UCSD-AML1 (cell line): ENCODE measurements at regions not wholly inside any gene's neighbourhood (a gene's known extent, or its start where the extent isn't known, plus 50 kb on each side); places are given as distances from the start of the nearest gene placed in this dataset.
A peak's percentile ranks its signal among the peaks of the same experiment; 100 is the strongest.

Source experiments
- DNase-seq: peaks from one replicate; lab custom pipeline; 2025; ENCODE audit not compliant: unreplicated experiment; lab: John Stamatoyannopoulos, UW

DNA sequence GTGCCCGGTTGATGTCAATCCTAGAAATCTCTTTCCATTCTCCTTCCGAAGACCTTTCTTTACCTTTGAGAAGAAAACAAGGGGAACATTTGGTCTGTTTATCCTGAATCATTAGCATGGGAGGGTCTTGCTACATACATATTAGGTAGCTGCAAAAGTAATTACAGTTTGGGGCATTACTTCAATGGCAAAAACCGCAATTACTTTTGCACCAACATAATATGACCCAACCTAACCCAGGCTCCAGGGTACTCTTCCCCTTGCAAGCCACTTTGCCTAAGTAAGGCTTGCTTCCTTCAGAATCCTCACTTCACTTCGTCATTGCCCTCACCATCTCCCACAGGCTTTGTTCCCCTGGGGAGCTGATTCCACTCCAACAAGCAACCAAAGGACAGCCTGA is 662.7 kb downstream of the DIAPH3 start:
- DNase-seq = no peak

DNA sequence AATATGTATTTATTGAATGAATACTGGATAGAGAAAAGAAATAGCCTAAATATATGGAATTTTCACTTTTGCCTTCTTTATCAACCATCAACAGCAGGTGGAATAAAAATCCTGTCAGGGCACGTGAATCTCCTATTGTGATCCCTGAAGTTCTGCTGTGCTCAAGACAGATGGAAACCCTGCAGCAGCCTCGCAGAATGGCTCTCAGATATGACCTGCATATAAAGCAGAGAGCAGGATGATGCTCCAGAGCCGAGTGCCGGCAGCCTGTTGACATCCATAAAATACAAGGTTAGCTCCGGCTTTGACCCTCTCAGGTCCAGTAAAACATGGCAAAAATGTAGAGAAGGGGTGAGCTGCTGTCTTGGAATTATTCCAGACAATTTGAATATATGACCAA is 659.3 kb downstream of the DIAPH3 start:
- DNase-seq = no peak

DNA sequence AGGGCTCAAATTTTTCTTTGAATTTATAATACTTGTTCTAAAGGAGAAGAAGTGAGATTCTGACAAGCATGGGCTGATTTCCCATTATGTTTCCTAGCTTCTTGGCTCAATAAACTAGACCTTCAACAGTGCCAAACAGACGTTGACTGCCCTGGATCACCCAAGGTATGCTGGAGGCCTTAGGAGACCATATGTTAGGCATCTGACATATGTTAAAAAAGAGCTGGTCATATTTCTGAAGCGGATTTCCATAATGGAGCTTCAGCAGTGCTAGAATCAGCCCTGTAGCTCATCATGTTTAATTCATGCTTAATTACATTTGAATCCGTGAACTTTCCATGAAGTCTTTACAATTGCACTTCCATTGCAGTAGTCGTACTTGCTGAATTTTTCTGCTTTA is 653.3 kb downstream of the DIAPH3 start:
- DNase-seq = no peak

DNA sequence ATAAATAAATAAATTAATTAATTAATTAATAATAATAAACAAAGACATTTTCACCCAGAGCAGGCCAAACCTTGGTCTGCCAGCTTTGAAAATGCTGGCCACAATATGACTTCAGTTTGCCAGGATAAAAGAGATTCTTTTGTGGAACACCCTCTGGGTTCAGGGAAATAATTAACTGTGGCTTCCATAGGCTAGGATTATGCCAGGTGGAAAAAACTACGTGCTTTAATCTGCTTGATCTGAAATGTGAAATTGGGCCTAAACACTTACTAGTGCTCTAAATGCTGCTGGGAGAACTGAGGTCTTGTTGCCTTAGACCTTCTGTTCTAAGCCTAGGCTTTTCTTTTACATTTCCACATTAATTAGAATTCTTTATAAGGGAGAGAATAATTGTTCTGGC is 650.0 kb downstream of the DIAPH3 start:
- DNase-seq = no peak

DNA sequence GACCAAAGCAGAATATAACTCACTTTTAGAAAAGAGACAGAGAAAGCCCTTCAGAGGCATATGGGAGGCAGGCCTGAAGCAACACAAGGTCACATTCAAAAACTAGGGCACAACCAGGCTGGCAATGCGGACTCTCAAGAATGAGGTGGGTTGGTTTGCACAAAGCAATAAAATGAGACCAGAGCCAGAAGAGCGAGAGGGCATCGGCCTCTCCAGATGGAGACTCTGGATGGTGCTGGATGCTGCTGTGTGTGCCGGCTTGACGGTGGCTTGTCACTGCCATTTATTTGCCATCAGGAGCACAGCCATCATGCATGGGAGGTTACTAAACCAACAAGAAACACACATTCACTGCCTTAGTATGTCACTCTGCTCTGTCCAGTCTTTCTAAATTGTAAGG is 649.4 kb downstream of the DIAPH3 start:
- no peak for DNase-seq

DNA sequence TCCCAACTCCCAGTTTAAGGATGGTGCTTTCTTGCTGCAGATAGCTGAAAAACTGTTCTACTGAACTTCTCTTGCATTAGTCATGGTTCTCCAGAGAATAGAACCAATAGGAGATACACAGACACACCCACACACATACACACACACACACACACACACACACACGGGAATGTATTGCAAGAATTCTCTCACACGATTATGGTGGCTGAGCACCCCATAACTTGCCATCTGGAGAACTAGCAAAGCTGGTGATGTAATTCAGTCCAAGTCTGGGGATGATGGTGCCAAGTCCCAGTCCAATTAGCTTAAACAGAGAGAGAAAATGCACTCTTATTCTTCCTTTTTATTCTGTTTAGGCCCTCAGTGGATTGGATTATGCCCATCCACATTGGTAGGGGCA is 643.9 kb downstream of the DIAPH3 start:
- DNase-seq = no peak

DNA sequence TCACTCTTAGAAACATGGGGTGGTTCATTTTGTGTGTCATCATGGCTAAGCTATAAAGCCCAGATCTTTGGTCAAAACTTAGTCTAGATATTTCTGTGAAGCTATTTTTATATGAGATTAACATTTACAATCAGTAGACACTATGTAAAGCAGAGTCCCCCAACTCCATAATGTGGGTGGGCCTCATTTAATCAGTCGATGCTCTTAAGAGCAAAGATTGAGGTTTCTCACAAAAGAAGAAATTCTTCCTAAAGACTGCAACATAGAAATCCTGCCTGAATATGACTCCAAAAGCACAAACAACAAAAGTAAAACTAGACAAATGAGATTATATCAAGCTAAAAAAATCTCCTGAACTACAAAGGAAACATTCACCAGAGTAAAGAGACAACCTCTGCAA is 642.2 kb downstream of the DIAPH3 start:
- DNase-seq = no peak

DNA sequence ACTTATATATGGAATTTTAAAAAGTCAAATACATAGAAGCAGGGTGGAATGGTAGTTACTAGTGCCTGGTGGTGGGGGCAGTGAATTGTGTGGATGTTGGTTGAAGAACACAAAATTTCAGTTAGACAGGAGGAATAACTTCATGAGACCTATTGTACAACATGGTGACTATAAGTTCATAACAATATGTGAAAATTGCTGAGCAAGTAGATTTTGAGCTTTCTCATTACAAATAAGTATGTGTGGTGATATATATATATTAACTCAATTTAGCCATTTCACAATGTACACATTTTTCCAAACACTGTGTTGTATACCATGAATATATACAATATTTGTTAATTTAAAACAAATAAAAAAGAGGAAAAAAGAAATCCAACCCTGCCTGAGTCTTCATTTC is 641.1 kb downstream of the DIAPH3 start:
- DNase-seq = no peak

DNA sequence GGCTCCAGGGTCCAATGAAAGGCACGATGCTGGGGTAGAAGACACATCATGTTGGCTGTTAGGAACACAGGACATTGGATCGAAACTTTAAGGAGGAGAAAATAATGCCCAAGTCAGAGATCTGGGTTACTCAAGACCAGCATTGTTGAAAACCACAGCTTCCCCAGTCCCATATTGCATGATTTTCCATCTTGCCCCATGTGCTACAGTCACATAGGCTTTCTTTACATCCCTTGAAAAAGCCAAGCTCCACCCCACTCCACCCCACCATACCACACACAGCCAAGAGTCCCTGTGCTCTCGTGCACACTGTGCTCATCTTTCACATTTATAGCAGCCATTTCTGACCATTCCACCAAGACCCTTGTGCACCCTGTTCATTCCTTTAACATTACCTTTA is 636.2 kb downstream of the DIAPH3 start:
- peak; percentile 3 for DNase-seq

DNA sequence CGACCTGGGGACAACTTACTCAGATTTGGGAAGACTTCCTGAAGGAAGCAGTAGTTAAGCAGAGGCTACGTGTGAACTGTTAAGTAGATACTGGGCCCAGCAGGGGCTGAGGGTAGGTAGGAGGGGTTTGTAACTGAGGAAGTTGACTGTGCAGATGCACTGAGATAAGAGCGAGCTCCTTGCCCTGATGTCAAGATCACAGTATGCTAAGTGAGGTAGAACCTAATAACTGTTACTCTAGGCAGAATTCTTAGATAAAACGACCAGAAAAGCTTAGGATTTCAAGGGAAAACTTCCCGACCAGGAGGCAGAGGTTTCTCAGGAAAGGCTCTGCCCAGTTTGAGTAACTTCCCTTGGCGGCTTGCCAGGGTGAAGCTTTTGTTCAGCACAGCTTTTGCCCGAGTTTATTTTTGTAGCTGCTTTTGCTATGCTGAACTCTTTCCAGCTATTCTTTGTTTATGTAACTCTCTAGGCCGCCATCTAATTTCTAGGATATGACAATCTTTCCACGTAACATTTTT is 632.1 kb downstream of the DIAPH3 start:
- DNase-seq = peak; percentile 38

DNA sequence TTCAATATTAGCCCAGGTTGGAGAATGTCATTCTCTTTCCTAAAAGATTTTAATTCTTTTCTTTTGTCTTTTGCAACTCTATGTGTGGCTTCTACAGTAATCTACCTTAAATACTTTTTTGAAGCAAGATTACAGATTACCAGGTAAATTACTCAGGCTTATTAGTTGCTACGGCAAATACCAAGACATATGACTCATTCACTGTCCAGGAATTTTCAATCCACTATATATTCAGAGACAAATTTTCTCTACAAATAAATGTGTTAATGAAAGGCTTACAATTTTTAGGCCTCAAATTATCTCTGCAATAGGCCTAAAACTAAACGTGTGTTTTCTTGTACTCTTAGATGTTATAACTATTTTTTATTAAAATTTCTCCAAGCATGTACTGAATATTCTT is 631.3 kb downstream of the DIAPH3 start:
- DNase-seq = no peak

DNA sequence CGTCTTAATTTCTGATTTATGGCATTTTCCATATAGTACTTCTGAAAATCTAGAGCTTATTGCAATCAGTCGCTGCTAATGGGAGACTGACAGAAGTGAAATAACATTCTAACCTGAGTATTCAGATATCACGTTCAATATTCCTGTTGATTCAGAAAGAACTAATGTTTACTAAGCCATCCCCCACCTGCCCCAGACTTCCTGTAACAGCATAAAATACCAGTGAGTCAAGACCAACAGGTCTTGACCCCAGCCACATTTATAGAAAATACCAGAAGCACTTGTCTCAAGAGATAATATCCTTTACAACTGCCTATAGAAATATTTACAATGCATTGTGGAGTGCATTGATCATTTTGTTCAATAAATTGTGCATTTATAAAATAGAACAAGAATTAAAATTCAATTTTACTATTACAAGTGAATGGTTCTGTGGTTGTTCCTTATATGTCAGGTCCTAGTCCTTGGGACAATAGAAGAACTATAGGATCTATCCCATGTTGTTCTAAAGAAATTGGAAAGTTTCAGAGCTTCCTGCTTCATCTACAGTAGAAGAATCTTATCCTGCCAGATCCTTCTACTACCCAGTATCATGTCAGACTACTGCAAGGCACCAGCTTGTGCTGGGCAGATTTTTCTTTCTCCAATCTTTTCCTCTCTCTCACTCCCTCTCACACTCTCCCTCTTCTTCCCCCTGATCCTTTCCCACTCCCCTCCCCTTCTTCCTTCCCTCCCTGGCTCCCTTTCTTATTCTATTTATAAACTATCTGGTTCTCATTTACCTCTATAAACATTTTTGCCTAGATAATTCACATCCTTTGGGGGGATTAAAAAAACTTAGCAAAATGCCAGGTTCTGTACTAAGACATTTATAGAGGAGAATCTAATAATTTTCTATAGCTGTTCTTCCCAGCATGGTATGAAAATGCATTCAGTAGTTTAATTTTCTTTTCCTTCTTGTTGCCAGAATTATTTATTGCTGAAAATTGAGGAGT is 629.9 kb downstream of the DIAPH3 start:
- no peak for DNase-seq

DNA sequence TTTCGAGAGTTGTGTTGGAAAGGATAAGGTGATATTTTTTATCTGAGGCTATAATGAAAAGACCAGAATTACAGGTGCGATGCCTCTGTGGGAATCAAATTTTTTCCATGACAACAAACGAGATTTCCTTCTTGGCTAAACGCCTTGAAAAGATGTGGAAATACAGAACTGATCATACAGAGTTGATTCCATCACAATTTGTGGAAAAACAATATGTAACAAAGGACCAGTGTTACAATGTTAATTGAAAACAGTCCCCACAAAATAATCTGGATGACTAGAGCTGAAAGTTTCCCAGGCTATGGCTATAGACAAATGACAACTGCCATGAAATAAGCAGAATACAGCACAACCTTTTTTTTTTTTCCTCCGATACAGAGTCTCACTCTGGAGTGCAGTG is 628.9 kb downstream of the DIAPH3 start:
- no peak for DNase-seq

DNA sequence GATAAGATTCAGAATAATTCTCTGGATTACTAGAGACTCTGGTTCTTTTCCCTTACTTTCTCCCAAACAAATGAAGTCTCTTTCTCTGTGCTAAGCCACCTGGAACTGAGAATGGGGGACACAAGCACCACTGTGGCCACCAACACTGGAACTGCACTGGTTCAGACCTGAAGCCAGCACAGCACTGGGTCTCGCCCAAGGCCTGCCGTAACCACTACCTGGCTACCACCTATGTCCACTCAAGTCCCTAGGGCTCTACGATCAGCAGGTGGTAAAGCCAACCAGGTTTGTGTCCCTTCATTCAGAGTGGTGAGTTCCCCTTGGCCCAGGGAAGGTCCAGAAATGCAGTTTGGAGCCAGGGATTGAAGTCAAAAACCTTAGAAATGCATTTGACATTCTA is 626.2 kb downstream of the DIAPH3 start:
- no peak for DNase-seq

DNA sequence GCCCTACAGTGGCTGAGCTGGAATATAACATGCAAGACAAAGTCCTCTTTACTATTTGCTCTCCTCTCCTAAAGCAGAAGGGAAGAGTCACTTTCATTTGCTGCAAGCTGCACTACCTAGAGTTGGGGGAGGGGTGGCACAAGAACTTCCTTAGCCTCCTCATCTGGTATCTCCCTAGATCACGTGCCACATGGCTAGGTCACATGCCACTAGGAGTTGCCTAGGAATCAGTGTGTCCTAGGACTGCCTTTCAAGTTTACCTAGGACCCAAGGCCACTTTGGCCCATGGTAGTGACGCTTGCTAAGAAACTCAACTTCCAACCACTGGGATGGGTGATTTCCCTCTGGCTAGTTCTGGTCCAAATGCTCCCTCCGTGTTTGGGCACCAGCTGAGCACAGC is 625.2 kb downstream of the DIAPH3 start:
- no peak for DNase-seq

DNA sequence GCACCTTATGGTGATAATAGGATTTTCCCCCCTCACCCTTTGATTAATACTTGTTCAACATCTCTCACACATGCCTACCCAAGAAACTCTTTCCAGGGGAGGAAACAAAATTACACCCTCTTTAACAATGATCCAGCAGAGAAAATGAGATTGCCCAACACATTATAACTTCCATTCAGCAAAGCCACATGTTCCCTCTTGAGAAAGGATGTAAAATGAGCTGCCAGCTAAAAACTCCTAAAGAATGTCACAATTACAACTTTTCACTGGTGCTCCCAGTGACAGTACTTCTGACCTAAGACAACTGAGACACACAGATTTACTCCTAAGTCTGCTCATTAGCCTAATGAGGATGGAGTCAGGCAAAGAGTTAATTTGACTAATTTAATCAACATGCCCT is 621.4 kb downstream of the DIAPH3 start:
- no peak for DNase-seq

DNA sequence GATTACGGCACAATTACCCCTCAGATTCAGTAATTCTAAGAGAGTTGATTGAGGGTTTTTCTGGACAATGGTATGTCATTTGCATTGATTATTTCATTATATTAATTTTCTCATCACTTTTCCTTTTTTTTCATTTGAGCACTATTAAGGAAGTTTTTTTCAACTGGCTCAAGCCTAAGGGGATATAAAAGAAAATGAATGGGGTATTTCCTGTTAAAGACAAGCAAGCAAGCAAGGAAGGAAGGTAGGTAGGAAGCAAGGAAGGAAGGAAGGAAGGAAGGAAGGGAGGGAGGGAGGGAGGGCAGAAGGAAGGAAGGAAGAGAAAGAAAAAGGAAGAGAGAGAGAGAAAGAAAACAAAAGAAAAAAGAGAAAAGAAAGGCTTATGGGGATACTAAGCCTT is 620.3 kb downstream of the DIAPH3 start:
- DNase-seq = no peak

DNA sequence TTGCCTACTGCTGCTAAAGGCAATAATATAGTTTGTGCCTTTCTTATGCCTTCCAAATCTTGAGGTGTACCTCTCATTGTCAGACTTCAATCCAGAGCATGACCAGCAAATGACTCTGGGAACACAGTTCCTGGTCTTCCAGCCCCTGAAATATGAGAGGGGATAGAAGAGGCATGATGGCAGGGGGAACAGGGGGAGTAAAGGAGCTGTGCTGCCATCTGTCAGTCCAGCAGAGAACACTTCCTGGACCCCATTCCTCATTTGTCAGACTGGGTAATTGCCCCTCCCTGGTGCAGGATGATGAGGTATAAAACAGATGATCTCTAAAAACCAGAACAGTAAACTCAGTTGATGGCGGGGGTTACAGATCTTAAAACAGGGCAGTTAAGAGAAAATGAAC is 618.7 kb downstream of the DIAPH3 start:
- DNase-seq = no peak

DNA sequence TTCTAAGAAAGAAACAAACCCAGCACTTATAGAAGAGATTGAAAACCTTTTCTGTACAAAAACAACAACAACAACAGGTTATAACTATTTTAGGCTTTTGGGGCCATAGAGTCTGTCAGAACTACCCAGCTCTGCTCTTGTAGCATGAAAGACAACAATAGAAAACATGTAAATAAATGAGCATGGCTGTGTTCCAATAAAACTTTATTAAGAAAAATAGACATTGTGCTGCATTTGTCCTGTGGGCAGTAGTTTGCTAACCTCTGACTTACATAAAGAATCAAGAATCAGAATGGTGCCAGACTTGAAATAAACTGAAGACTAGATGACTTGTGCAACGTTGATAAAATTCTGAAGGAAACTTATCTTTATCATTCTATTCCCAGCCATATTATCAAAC is 617.5 kb downstream of the DIAPH3 start:
- no peak for DNase-seq

DNA sequence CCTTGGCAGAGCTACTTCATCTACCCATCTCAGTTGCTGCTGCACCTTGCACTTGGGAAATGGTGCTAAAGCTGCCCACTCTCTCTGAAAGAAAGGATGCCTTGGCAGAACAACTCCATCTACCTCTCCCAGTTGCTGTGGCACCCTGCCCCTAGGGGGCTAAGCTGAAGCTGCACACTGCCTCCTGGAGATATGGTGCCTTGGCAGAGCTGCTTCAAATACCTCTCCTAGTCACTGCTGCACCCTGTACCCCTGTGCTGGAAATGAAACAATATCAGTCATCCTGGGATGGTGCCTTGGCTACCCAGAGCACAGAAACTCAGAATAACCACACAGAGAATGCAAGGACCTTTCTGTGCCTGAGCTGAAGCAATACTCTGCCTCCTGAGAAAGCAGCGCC is 615.8 kb downstream of the DIAPH3 start:
- DNase-seq = peak; percentile 8

DNA sequence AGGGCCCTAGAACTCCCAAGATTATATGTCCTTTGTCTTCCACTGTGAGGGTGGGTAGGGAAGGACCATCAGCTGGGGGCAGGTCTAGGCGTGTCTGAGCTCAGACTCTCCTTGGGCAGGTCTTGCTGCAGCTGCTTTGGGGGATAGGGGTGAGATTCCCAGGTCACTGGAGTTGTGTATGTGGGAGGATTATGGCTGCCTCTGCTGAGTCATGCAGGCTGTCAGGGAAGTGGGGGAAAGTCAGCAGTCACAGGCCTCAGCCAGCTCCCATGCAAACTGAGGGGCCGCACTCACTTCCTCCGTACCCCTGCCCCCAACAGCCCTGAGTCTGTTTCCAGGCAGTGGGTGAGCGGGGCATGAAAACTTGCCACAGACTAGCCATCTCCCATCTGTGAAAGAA is 600.8 kb downstream of the DIAPH3 start:
- peak; percentile 12 for DNase-seq

DNA sequence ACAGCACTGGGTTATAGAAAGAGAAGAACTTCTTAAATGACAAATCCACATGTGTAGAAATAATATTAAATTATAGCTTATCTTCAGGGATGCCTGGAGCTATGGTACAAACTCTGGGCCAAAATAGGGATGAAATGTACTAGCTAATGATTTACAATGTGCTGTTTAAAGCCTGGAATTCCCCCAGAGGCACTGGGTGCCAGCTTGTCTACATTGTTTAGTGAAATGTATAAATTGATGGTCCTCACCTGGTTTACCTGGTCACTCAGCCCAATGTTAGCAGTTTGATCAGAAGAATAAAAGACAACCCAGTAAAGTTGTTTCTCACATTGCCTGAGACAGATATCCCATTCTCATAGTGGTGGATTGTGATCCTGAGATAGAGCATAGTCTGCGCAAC is 597.2 kb downstream of the DIAPH3 start:
- DNase-seq = no peak

DNA sequence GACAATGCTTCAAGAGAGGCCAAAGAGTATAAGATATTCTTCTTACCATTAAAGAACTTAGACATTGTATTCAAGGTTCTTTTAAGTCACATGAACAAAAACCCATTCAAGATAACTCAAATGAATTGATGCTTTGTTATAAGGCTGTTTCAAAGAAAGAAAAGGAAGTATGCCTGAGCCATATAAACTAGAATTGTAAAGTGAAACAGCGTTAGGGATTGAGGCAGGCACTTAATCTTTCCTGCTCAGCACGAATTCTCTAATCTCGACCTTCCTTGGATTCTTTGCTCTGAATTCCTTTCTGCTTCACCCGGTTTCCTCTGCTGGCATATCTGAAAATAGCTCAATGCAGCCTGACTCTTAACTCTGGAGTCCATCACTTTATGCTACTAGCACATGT is 595.4 kb downstream of the DIAPH3 start:
- DNase-seq = no peak
